ENCODE measurements at regions not wholly inside any gene's neighbourhood (a gene's known extent, or its start where the extent isn't known, plus 50 kb on each side); places are given as distances from the start of the nearest gene placed in this dataset.
"Not testable (repeated sequence)": the region's sequence is repeated elsewhere in the genome, so short reads cannot be mapped to it uniquely, and the experiment has no call there.

DNA sequence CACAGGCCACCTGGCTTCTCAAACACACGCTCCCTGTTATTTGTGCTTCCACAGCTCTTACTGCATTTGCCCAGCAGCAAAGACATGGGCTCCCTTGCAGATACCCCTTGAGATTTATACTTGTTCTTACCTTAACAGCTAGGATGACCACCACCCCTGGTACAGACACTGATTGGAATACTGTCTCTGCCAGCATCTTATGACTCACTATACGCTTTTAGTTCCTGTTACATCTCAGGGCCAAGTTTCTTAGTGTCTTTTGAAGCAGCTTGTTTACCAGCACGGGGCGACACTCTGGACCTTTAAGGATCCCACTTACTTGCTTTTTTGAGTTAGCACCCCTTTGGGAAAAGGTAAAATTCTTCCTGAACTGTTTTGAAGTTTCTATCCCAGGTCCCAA, 874.8 kb downstream of the KCNT2 start:
- Mint-ChIP-seq H3K4me3 (no peak overlapping the region), H3K27me3 (no peaks in the 10 kb centered on the region), H3K27ac (no peak overlapping the region), H3K36me3 (ENCODE audit: low read depth) (no peaks in the 10 kb centered on the region), H3K9me3 (no peaks in the 10 kb centered on the region), H3K4me1 (ENCODE audit: low read depth) (no peaks in the 10 kb centered on the region)
- no peak for ATAC-seq
- POLR2A ChIA-PET, result no interaction called here
- no peak for DNase-seq
- CTCF ChIA-PET, result no interaction called here
- TF ChIP-seq, protein P1, sequence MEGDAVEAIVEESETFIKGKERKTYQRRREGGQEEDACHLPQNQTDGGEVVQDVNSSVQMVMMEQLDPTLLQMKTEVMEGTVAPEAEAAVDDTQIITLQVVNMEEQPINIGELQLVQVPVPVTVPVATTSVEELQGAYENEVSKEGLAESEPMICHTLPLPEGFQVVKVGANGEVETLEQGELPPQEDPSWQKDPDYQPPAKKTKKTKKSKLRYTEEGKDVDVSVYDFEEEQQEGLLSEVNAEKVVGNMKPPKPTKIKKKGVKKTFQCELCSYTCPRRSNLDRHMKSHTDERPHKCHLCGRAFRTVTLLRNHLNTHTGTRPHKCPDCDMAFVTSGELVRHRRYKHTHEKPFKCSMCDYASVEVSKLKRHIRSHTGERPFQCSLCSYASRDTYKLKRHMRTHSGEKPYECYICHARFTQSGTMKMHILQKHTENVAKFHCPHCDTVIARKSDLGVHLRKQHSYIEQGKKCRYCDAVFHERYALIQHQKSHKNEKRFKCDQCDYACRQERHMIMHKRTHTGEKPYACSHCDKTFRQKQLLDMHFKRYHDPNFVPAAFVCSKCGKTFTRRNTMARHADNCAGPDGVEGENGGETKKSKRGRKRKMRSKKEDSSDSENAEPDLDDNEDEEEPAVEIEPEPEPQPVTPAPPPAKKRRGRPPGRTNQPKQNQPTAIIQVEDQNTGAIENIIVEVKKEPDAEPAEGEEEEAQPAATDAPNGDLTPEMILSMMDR (IDR thresholded peaks at IDR 0.05), result no peak
- intact Hi-C loops (cut with micrococcal nuclease), result no loop called here

DNA sequence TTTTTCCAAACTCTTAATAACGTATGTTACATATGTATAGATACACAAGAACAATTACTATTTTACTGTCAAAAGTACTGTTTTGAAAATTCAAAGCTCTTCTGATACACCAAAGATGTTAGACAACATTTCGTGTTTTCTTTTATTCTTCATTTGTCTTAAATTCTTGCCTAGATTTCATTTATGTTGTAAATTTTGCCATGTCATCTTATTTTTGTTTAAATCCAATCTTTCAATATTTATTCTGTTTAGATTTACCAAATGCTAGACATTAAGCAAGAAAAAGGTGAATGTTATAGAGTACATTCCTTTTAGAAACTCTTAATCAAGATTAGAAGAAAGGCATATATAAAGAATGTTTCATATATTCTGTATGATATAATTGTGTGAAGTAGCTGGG, 876.9 kb downstream of the KCNT2 start:
- ChIA-PET CTCF (no interaction called here), POLR2A (no interaction called here)
- H3K4me3 Mint-ChIP-seq, result no peak overlapping the region
- H3K27me3 Mint-ChIP-seq, result no peaks in the 10 kb centered on the region
- H3K36me3 Mint-ChIP-seq (ENCODE audit: low read depth), result no peaks in the 10 kb centered on the region
- no peaks in the 10 kb centered on the region for H3K4me1 Mint-ChIP-seq (ENCODE audit: low read depth)
- H3K27ac Mint-ChIP-seq, result no peak overlapping the region
- TF ChIP-seq, protein P1 (IDR thresholded peaks at IDR 0.05), result no peak
- H3K9me3 Mint-ChIP-seq, result no peaks in the 10 kb centered on the region
- DNase-seq (no peak), ATAC-seq (no peak)
- intact Hi-C loops (cut with micrococcal nuclease), result no loop called here

DNA sequence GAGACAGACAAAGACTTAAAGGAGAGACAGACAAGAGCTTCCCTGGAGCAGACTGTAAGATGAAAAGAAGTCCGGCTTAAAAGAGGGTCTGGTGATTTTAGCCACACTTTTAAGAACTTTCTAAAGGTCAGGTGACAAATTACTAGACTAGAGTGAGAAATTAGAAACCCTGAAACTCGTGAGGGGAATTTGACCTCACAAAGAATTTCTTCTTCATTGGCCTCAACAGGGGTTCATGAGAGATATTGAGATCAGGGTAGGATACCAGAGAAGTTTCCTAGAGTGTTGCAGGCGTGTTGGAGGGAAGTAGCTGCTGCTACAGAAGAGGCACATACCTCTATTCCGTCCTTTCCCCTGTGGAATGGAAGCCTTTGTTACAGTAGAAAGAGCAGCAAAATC, 884.4 kb downstream of the KCNT2 start:
- Mint-ChIP-seq H3K4me1 (ENCODE audit: low read depth) (no peaks in the 10 kb centered on the region), H3K9me3 (no peaks in the 10 kb centered on the region), H3K27ac (no peak overlapping the region), H3K27me3 (no peaks in the 10 kb centered on the region), H3K36me3 (ENCODE audit: low read depth) (no peaks in the 10 kb centered on the region), H3K4me3 (no peak overlapping the region)
- intact Hi-C loops (cut with micrococcal nuclease), result no loop called here
- DNase-seq (no peak), ATAC-seq (no peak)
- CTCF ChIA-PET, result no interaction called here
- TF ChIP-seq, protein P1 (IDR thresholded peaks at IDR 0.05), result no peak
- POLR2A ChIA-PET, result no interaction called here

DNA sequence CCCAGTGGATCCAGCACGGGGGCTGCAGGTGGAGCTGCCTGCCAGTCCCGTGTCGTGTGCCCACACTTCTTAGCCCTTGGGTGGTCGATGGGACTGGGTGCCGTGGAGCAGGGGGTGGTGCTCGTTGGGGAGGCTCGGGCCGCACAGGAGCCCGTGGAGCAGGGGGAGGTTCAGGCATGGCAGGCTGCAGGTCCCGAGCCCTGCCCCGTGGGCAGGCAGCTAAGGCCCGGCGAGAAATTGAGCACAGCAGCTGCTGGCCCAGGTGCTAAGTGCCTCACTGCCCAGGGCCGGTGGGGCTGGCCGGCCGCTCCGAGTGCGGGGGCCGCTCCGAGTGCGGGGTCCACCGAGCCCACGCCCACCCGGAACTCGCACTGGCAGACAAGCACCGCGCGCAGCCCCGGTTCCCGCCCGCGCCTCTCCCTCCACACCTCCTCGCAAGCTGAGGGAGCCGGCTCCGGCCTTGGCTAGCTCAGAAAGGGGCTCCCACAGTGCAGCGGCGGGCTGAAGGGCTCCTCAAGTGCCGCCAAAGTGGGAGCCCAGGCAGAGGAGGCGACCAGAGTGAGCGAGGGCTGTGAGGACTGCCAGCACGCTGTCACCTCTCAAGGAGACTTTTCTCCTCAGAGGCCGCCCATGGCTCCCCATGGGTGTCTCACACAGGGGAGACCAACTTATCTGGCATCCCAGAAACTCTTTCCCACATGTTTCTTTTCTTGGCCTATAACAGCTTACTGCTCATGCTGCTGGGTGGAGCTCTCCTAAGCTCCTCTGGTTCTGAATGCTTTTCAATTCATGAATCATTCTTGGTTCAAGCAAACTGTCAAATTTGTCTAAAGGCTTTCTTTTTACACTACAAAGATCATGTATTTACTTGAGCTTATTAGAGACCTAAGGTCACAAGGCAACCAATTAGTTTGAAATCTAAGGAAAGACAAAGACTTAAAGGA, 885.1 kb downstream of the KCNT2 start:
- H3K36me3 Mint-ChIP-seq (ENCODE audit: low read depth); ATAC-seq; H3K4me1 Mint-ChIP-seq (ENCODE audit: low read depth); H3K9me3 Mint-ChIP-seq; H3K27ac Mint-ChIP-seq; H3K4me3 Mint-ChIP-seq; intact Hi-C loops (cut with micrococcal nuclease); H3K27me3 Mint-ChIP-seq; POLR2A ChIA-PET; DNase-seq: not testable (repeated sequence)
- CTCF ChIA-PET, result interaction anchor here (0.9 kb wide), 1 partner anchor 26 kb away, joined by 3 read pairs; no protein-coding TSS in a partner anchor

DNA sequence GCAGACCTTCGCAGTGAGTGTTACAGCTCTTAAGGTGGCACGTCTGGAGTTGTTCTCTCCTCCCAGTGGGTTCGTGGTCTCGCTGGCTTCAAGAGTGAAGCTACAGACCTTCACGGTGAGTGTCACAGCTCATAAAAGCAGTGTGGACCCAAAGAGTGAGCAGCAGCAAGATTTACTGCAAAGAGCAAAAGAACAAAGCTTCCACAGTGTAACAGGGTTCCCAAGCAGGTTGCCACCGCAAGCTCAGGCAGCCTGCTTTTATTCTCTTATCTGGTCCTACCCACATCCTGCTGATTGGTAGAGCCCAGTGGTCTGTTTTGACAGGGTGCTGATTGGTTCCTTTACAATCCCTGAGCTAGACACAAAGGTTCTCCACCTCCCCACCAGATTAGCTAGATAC, 886.1 kb downstream of the KCNT2 start:
- CTCF ChIA-PET, result interaction anchor here (0.9 kb wide), 1 partner anchor 25 kb away, joined by 3 read pairs; no protein-coding TSS in a partner anchor
- H3K36me3 Mint-ChIP-seq (ENCODE audit: low read depth); intact Hi-C loops (cut with micrococcal nuclease); H3K27me3 Mint-ChIP-seq; H3K9me3 Mint-ChIP-seq; ATAC-seq; H3K4me1 Mint-ChIP-seq (ENCODE audit: low read depth); H3K4me3 Mint-ChIP-seq; H3K27ac Mint-ChIP-seq; DNase-seq; POLR2A ChIA-PET: not testable (repeated sequence)

DNA sequence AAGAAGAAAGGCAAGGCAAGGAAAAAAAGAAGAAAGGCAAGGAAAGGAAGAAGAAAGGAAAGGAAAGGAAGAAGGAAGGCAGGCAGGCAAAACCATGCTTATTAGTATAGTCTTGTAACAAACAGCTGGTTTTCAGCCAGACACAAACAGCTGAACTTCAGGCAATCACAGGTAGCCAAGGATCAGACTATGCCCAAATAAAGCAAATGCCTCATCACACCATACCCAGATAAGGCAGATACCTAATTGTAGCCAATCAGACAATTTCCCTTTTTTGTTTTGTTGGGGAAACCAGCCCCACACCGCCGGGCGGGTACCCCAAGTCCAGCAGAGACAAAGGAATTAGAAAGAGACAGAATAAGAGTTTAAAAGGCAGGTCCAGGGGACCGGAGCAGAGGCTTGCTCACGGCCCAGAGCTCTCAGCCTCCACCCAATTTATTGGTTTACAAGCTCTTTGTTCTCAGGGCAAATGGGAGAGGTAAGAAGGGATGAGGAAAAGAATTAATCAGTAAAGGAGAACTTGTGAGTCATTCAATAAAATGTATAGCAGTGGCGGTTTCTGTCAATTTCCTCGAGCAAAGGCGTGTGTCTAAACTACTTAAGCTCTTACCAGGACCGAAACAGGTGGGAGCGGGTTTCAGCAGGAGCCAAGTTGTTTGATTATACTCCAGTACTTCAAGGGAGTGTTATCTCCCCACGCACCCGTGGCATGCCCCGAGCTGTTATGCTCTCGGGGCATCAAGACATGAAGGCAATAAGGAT, 886.8 kb downstream of the KCNT2 start:
- ChIA-PET CTCF (no interaction called here), POLR2A (no interaction called here)
- no peaks in the 10 kb centered on the region for H3K4me1 Mint-ChIP-seq (ENCODE audit: low read depth)
- intact Hi-C loops (cut with micrococcal nuclease), result no loop called here
- no peak for ATAC-seq
- no peaks in the 10 kb centered on the region for H3K36me3 Mint-ChIP-seq (ENCODE audit: low read depth)
- H3K4me3 Mint-ChIP-seq, result no peak overlapping the region
- no peaks in the 10 kb centered on the region for H3K27me3 Mint-ChIP-seq
- DNase-seq, result no peak
- no peaks in the 10 kb centered on the region for H3K9me3 Mint-ChIP-seq
- TF ChIP-seq, protein P1 (IDR thresholded peaks at IDR 0.05), result no peak
- H3K27ac Mint-ChIP-seq, result no peak overlapping the region
